Endothelial cell of umbilical vein (primary cell): ENCODE measurements at regions not wholly inside any gene's neighbourhood (a gene's known extent, or its start where the extent isn't known, plus 50 kb on each side); places are given as distances from the start of the nearest gene placed in this dataset.

Experiments
- BruUV-seq: library from RNA; stranded (reverse); fragments of 400-500 nt; replicated peaks from 2 replicates; lab custom pipeline; 2021; lab: Mats Ljungman, UMichigan
- CTCF ChIA-PET: fragments of 300-600, 350-600 bp; sonication (Branson Sonifier 250); formaldehyde crosslinking; loops from one replicate; lab custom pipeline; 2021; ENCODE audit warnings: antibody characterized with exemption, inconsistent platforms; lab: Charles Lee
- POLR2A ChIA-PET: fragments of 300-600, 350-600 bp; sonication (Branson Sonifier 250); formaldehyde crosslinking; loops from one replicate; lab custom pipeline; 2021; ENCODE audit warnings: antibody characterized with exemption, inconsistent platforms; lab: Charles Lee
- DNase-seq: peaks from one replicate; pipeline ENCODE4 v3.0.0-alpha.2; 2011; ENCODE audit warnings: low read depth, low spot score
- FAIRE-seq: peaks from 2 replicates; lab custom pipeline; 2011; peaks lifted over from hg19 to GRCh38; lab: Jason Lieb, UNC
- H2AFZ ChIP-seq: 2 replicates; pipeline ENCODE4 v1.6.0; 2012; ENCODE audit warnings: low read depth, low read length, control low read depth, inconsistent platforms
- H3K27ac ChIP-seq: 2 replicates; pipeline ENCODE4 v1.5.1; 2011; ENCODE audit warnings: low read depth, mild to moderate bottlenecking, control low read depth, low read length, moderate library complexity; ENCODE audit not compliant: insufficient read depth
- H3K27me3 ChIP-seq, 2 experiments: 2 replicates each; pipeline versions ENCODE4 v1.6.0 to v1.6.1; 2011; ENCODE audit warnings: low read length in 2 of 2, mixed read lengths in 1 of 2; ENCODE audit not compliant: control insufficient read depth in 2 of 2, insufficient read depth in 2 of 2
- H3K36me3 ChIP-seq, 2 experiments: 2 replicates in 1 of 2; 3 replicates in 1 of 2; pipeline ENCODE4 v1.5.1; 2011; ENCODE audit warnings: low read length in 2 of 2, mild to moderate bottlenecking in 1 of 2, moderate library complexity in 1 of 2; ENCODE audit not compliant: control insufficient read depth in 2 of 2, insufficient read depth in 2 of 2; ENCODE audit errors: extremely low read depth in 1 of 2
- H3K4me1 ChIP-seq: 3 replicates; pipeline ENCODE4 v1.5.1; 2011; ENCODE audit warnings: mild to moderate bottlenecking, low read length; ENCODE audit not compliant: control insufficient read depth, insufficient read depth; ENCODE audit errors: extremely low read depth
- H3K4me2 ChIP-seq: 2 replicates; pipeline ENCODE4 v1.6.1; 2011; ENCODE audit warnings: low read length, control low read depth, mixed read lengths; ENCODE audit not compliant: insufficient read depth
- H3K4me3 ChIP-seq, 3 experiments: fragments of 200-600 bp in 1 of 3; sonication (generic), shearing (Covaris generic) in 1 of 3; replicated peaks in 1 of 3; 2 replicates each; pipeline ENCODE4 v1.5.1; 2011 to 2016; ENCODE audit warnings: control low read depth in 3 of 3, low read length in 3 of 3, mild to moderate bottlenecking in 2 of 3, inconsistent platforms in 1 of 3, low read depth in 1 of 3, moderate library complexity in 1 of 3; ENCODE audit not compliant: insufficient read depth in 1 of 3
- H3K79me2 ChIP-seq: 2 replicates; pipeline ENCODE4 v1.6.0; 2012; ENCODE audit warnings: low read length, inconsistent platforms; ENCODE audit not compliant: control insufficient read depth, insufficient read depth
- H3K9ac ChIP-seq: replicated peaks from 2 replicates; pipeline ENCODE3; 2011; ENCODE audit warnings: low read length, control low read depth; ENCODE audit not compliant: insufficient read depth; ENCODE audit errors: extremely low read depth
- H3K9me1 ChIP-seq: replicated peaks from 3 replicates; pipeline ENCODE4 v1.6.0; 2011; ENCODE audit warnings: mild to moderate bottlenecking, low read length; ENCODE audit not compliant: control insufficient read depth, insufficient read depth; ENCODE audit errors: extremely low read depth
- H3K9me3 ChIP-seq: replicated peaks from 2 replicates; pipeline ENCODE4 v1.5.1; 2012; ENCODE audit warnings: low read length, inconsistent platforms; ENCODE audit not compliant: control insufficient read depth, insufficient read depth
- H4K20me1 ChIP-seq: replicated peaks from 2 replicates; pipeline ENCODE3; 2011; ENCODE audit warnings: mild to moderate bottlenecking, low read length; ENCODE audit not compliant: control insufficient read depth, insufficient read depth; ENCODE audit errors: extremely low read depth
- EZH2 ChIP-seq: IDR thresholded peaks from 2 replicates; pipeline ENCODE4 v1.6.1; 2012; ENCODE audit warnings: borderline replicate concordance, low read depth, mild to moderate bottlenecking, moderate library complexity, low read length, inconsistent platforms; ENCODE audit not compliant: severe bottlenecking
- FOS ChIP-seq: IDR thresholded peaks from 2 replicates; pipeline ENCODE4 v1.6.1; 2011; ENCODE audit warnings: mild to moderate bottlenecking, low read length, moderate library complexity, borderline replicate concordance; ENCODE audit not compliant: insufficient read depth
- GATA2 ChIP-seq: IDR thresholded peaks from 2 replicates; pipeline ENCODE4 v1.7.0; 2011; ENCODE audit warnings: low read depth, mild to moderate bottlenecking, moderate library complexity, mixed read lengths, low read length; ENCODE audit not compliant: insufficient read length, insufficient read depth
- JUN ChIP-seq: IDR thresholded peaks from 2 replicates; pipeline ENCODE4 v1.6.1; 2011; ENCODE audit warnings: borderline replicate concordance, low read depth; ENCODE audit not compliant: insufficient read length, insufficient read depth
- MYC ChIP-seq: IDR thresholded peaks from one replicate; pipeline ENCODE4 v1.6.1; 2011; ENCODE audit warnings: mild to moderate bottlenecking, low read depth, low read length
- POLR2A ChIP-seq: IDR thresholded peaks from 2 replicates; pipeline ENCODE4 v1.6.1; 2012; ENCODE audit warnings: low read depth, mild to moderate bottlenecking, control low read depth, low read length
- dilution Hi-C: fragments of 300-500 bp; cut with MboI; formaldehyde crosslinking; loops from one replicate; pipeline ENCODE4 v1.15.0; 2019; ENCODE audit warnings: low sequenced_read_pairs; ENCODE audit not compliant: extremely low pct_ligation_motif_present
- intact Hi-C: fragments of 100-400 bp; cut with micrococcal nuclease; formaldehyde crosslinking; loops from one replicate; pipeline ENCODE4 v1.10.0; 2022
- TF ChIP-seq, protein P1 (sequence below), 2 donors: IDR thresholded peaks; 1 replicate in 1 of 2; 2 replicates in 1 of 2; pipeline ENCODE4 v1.5.1; 2011; ENCODE audit warnings: low read length in 2 of 2, mild to moderate bottlenecking in 2 of 2, moderate library complexity in 2 of 2, control low read depth in 1 of 2, inconsistent platforms in 1 of 2, low read depth in 1 of 2; ENCODE audit not compliant: insufficient read depth in 1 of 2; ENCODE audit errors: extremely low read depth in 1 of 2

DNA sequence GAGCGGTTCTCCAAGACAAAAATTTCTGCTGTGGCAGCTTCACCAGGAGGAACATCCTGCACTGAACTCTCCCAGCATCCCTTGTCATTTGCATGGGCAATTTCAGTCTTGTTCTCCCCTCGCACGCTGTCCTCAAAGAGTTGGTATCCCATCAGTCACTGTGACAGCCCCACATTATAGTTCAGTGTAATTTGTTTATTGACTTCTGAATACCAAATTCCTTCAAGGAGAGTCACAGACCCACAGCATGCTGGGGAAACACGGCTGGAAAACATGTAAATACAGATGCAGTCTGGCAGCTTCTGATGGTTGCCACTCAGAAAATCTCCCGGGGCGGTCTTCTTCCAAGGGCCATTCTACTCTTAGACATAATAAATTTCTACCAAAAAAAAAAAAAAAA is 151.0 kb upstream of the NEBL start:
- dilution Hi-C loops (no loop called here), intact Hi-C loops (no loop called here)
- Histone ChIP-seq H2AFZ (no peak overlapping the region), H3K27ac (no peak overlapping the region), H3K79me2 (no peaks in the 10 kb centered on the region), H3K4me3 (no peak overlapping the region), H3K4me1 (no peaks in the 10 kb centered on the region), H3K9ac (no peak overlapping the region), H3K4me2 (no peak overlapping the region), H4K20me1 (no peaks in the 10 kb centered on the region), H3K27me3 (peaks cover 0 to 1% of the 10 kb centered on the region in 2 experiments), H3K36me3 (no peaks in the 10 kb centered on the region), H3K9me1 (no peaks in the 10 kb centered on the region), H3K9me3 (no peaks in the 10 kb centered on the region)
- no TSS peak for BruUV-seq
- TF ChIP-seq EZH2 (no peak), JUN (no peak), FOS (no peak), MYC (no peak)
- TF ChIP-seq, protein P1, sequence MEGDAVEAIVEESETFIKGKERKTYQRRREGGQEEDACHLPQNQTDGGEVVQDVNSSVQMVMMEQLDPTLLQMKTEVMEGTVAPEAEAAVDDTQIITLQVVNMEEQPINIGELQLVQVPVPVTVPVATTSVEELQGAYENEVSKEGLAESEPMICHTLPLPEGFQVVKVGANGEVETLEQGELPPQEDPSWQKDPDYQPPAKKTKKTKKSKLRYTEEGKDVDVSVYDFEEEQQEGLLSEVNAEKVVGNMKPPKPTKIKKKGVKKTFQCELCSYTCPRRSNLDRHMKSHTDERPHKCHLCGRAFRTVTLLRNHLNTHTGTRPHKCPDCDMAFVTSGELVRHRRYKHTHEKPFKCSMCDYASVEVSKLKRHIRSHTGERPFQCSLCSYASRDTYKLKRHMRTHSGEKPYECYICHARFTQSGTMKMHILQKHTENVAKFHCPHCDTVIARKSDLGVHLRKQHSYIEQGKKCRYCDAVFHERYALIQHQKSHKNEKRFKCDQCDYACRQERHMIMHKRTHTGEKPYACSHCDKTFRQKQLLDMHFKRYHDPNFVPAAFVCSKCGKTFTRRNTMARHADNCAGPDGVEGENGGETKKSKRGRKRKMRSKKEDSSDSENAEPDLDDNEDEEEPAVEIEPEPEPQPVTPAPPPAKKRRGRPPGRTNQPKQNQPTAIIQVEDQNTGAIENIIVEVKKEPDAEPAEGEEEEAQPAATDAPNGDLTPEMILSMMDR (IDR thresholded peaks at IDR 0.05; ENCODE audit: extremely low read depth in 1 of 2, insufficient read depth in 1 of 2, low read depth in 1 of 2, low read length in 2 of 2), result no peak
- FAIRE-seq (no peak), DNase-seq (no peak)
- CTCF ChIA-PET, result no interaction called here
- POLR2A ChIA-PET, result no interaction called here

DNA sequence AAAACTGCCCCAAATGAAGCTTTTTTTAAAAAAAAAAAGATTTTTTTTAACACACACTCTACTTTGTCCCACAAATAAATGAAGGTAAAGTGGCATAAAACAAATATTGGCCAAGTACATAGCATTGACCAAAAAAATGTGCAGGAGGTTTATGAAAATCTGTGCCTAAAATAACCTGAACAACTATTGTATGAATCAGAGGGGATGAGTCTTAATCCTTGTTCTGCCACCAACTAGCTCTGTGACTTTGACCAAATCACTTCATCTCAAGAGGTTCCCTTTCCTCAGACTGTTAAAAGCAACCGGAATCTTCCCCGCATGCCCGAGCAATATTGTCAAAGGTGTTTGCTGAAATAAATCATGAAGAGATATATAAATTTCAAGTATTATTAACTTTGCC is 150.4 kb upstream of the NEBL start:
- Histone ChIP-seq H3K79me2 (no peaks in the 10 kb centered on the region), H3K4me1 (no peaks in the 10 kb centered on the region), H3K9me3 (no peaks in the 10 kb centered on the region), H3K36me3 (no peaks in the 10 kb centered on the region), H4K20me1 (no peaks in the 10 kb centered on the region), H3K27ac (no peak overlapping the region), H3K4me3 (no peak overlapping the region), H3K4me2 (no peak overlapping the region), H2AFZ (no peak overlapping the region), H3K27me3 (peaks cover 0 to 1% of the 10 kb centered on the region in 2 experiments), H3K9ac (no peak overlapping the region), H3K9me1 (no peaks in the 10 kb centered on the region)
- ChIA-PET CTCF (interaction anchor here (1.0 kb wide), 1 partner anchor 193 kb away, joined by 4 read pairs; no protein-coding TSS in a partner anchor), POLR2A (no interaction called here)
- TF ChIP-seq EZH2, result no peak
- TF ChIP-seq JUN, result no peak
- TF ChIP-seq, protein P1 (IDR thresholded peaks at IDR 0.05; ENCODE audit: extremely low read depth in 1 of 2, insufficient read depth in 1 of 2, low read depth in 1 of 2, low read length in 2 of 2), result no peak
- no peak for TF ChIP-seq GATA2
- TF ChIP-seq MYC, result no peak
- no peak for TF ChIP-seq POLR2A
- dilution Hi-C loops, result no loop called here
- DNase-seq (no peak), FAIRE-seq (no peak)
- no TSS peak for BruUV-seq
- intact Hi-C loops, result no loop called here
